ENCODE measurements at regions not wholly inside any gene's neighbourhood (a gene's known extent, or its start where the extent isn't known, plus 50 kb on each side); places are given as distances from the start of the nearest gene placed in this dataset.
"Not testable (repeated sequence)": the region's sequence is repeated elsewhere in the genome, so short reads cannot be mapped to it uniquely, and the experiment has no call there.

DNA sequence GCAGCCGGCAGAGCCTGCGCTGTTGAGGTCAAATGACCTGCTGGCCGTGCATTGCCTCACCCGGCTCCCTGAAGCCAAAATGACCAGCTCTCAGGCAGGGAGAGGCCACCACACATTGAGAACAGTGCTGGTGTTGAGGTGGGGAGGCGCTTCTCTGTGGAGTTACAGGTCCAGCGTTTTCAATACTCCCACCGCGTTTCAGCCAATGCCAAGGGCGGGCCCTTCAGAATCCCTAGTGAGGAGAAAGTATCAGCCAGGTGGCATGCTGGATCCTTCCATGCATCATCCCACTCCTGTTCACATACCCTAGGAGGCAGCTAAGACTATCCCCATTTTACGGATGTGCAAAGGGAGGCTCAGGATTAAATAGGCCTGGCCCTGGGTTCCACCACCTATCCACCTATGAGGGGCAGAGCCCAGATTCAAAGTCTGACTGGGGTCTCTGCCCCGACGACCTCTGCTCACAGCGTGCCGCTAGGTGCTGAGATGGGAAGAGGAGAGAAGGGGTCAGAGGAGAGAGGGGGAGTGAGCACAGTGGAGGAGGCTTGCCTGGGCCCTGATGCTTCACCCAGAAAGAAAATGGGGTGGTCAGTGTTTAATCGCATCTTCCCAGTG lies 137.6 kb upstream of the ID2 start:
- DNase-seq = no peak

DNA sequence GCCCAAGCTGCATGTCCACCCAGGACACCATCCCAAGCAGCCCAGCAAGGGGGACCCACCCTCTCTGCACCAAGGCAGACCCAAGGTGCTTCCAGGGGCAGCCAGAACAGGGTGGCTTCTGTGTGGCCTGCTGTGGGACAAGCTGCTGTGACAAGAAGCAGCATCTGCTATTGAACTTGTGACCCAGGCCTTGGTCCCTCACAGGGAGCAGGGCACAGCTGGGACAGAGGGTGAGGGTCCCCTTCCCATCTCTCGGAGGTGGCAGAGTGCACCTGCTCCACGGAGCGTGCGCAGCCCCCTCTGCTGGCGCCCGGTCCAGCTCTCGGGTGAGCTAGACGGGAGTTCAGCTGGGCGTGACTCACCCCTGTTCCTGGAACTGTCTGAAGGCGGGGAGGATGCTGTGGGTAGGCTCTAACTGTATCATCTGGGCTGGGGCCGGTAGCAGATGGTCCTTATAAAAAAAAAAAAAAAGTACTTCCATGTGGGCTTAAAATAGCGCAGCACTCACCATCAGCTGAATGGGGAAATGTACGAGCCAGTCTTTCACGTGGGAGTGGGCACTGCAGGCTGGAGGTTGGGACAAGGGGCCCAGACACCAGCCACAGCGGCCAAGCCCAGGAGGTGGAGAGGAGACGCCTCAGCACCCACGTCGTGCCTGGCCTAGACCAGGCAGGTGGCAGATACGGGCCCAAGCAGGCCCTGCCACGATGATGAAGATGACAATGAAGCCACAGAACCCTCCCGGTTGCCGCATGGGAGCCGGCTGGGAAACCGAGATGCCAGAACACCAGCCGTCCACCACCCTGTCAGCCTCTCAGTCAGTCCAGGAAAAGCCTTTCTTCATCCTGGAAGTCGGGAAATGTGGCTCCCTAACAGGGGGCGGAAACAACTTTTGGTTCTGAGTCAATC lies 136.8 kb upstream of the ID2 start:
- peak; percentile 95 for DNase-seq

DNA sequence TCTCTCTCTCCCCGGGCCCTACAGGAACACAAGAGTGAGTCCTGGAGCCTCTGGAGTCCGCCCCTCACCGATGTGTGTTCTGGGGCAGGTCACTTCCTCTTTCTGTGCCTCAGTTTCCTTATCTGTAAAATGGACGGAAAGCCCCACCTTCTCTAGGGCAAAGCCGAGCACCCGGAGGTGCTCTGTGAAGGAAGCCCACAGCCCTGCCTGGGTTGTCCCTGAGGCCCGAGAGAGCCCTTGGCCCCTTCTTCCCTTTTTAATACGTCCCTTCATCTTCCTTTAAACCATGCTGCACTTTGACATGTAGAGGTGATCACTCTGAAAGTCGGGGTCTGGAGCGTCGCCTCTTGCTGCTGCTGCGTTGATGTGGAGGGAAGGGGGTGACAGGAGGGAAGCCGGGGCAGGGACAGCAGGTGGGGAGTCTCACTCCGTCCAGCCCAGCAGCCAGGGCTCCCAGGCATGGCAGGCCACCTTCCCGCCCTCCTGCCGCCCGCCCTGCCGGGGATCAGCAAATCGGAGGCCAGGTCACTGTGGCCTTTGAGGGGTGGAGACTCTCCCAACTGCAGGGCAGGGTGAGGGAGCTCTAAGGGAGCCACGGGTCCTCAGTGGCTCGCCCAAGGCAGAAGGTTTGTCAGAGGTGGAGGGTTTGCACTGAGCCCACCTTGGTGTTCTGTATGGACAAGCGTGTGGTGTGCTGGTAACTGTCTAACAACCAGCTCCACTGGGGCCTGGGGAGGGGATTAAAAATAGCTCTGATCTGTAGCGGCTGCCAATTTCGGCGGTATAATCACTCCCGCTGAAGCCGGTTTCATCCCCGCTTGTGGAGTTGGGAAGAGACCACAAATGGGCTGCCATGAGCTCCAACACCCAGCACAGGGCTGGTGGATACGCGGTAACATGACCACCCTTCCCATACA lies 135.9 kb upstream of the ID2 start:
- DNase-seq = no peak

DNA sequence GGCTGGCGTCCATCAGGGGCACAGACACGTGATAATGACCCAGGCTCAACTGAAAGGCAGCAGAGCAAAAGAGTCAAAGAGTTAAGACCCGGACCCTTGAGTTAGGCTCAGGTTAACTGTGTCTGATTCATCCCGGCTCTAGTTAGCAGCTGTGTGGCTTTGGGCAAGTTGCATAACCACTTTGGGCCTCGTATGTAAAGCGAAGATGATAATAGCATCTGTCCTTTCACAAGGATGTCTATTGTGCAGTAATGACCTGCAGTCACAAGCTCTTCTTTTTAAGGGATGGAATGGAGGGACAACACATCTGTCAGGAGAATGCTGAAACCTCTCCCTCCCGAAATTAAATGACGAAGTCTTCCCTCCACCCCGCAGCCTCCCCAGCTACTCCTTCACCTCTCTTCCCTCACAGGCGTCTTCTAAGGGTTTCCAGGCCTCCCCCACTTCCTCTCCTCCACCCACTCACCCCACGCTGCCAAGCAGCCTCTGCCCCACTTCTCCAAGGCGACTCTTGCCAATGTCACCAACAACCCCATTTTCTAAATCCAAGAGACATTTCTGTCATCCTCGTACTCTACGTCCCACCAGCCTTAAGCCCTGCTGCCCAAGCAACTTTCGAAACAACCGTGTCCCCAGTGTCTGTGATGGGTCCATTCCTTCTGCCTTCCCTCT lies 135.1 kb upstream of the ID2 start:
- DNase-seq = no peak

DNA sequence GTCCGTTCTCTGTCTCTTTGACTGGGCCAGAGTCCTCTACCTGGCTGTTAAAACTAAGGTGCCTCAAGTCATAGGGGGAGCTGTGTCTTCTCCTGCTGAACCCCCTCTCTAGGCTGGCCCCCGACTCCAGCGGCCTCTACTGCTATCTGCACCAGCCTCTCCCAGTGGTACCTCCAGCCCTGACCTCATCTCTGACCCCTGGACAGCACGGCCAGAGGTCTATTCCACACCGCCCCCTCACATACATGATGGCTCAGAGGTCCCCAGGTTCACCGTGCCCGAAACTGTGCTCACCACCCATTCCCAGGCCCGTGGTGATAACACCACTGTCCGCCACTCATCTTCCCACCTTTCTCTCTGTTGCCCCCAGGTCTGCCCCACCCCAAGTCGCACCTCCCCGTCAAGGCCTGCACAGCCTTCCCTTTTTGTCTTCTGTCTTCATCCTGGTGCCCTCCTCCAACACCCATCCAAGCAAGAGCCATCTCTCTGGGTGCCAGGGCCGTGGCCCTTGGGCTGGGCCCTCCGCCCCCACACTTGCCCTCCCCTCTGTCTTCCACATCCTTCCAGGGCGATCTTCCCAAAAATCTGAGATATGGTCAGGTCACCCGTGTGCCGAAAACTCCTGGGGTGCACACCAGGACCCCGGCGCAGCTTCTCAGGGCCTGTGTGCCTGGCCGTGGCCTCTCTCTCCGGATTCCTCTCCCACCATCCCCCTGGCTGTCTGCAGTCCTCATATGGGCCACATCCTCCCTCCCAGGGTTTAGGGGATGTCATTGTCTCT lies 134.4 kb upstream of the ID2 start:
- DNase-seq = no peak

DNA sequence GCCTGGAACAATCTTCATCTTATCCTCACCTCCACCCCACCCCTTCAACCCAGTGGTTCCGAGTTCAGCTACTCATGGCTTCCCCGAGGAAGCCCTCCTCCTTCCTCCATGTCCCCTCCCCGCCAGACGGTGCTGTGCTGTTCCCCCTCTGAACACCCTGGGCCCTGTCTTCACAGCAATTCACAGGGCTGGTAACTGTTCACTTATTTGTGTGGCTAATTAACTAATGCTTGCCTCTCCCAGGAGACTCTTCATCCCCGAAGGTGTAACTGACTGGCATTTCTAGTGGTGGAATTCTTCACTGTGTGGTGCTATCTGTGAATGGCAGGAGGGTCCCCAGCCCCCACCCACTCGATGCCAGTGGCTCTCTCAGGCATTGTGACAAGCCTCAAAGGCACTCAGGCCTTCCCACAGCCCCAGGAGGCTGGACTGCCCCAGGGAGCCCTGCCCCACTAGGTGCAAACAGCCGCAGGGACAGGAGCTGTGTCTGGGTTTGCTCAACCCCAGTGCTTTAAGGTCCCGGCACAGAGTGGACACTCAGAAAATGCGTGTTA lies 133.7 kb upstream of the ID2 start:
- no peak for DNase-seq

DNA sequence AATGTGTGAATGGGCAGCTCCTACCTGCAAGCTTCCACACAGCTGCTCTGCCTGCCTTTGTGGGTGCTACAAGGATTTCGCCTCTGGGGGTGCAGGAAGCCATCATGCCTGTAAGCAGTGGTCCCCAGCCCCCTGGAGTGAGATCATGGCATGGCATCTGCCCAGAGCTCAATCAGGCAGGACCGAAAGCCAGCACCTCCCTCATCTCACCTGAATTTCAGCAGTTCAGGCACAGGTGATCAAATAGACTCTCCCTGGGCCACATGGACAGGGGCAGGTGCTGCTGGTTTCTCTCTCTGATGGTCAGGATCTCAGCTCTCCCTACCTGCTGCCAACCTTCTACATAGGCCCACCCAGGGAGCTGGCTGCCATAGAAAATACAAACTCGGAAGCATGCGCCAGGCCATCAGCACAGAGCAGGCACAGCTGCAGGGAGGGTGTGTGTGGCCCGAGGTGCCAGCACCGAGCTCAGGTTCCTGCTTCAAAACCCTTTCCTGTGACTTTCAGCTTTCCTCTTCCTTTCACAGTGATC lies 133.2 kb upstream of the ID2 start:
- DNase-seq = no peak

DNA sequence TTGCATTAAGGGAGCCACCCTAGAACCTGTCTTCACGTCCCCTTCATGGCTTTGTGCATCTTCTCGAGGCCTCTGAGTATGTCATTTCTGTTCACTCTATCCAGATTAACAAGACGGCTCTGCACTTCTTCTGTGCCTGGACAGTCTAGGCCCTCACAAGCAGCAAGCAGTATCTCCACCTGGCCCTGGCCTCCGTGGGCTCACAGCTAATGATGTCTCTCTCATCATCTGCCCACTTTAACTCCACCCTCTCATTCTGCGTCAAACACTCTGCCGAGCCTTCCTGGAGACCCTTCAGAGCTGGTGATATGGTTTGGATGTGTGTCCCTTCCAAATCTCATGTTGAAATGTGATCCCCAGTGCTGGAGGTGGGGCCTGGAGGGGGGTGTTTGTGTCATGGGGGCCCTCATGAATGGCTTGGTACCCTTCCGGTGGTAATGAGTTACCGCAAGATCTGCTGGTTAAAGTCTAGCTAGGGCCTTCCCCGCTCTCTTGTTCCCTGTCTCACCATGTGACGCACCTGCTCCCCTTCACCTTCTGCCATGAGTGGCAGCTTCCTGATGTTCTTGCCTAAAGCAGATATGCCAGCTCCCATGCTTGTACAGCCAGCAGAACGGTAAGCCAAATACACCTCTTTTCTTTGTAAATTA lies 132.5 kb upstream of the ID2 start:
- DNase-seq = no peak

DNA sequence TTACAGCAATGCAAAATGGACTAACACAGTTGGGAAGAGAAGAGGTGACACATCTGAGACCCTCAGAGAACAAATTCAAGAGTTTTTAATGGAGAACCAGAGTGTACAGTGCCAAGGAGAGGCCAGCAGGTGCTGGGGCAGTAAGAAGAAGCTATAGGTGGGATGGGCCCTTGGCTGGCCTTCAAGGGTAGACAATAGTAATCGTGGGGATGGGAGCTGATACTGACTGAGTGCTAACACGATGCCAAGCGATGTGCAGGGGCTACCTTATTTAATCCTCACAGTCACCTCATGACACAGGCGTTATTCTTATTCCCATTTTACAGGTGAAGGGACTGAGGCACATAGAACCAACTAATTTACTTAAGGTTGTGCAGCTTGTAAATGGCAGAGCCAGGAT lies 131.9 kb upstream of the ID2 start:
- DNase-seq = no peak

DNA sequence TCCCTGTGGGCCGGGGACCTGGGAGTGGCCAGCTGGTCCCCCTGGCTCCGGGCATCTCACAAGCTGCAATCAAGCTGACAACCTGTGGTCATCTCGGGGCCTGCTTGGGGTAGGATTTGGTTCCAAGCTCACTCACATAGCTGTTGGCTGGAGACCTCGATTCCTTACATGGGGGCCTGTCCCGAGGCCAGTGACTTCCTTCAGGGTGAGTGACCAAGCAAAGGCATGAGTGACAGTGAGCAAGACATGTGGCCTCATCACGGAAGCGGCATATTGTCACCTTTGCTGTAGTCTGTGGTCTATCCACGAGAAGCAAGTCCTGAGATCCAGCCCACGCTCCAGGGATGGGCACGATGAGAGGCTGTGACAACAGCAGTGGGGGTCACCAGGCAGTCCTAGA lies 131.4 kb upstream of the ID2 start:
- DNase-seq = no peak

DNA sequence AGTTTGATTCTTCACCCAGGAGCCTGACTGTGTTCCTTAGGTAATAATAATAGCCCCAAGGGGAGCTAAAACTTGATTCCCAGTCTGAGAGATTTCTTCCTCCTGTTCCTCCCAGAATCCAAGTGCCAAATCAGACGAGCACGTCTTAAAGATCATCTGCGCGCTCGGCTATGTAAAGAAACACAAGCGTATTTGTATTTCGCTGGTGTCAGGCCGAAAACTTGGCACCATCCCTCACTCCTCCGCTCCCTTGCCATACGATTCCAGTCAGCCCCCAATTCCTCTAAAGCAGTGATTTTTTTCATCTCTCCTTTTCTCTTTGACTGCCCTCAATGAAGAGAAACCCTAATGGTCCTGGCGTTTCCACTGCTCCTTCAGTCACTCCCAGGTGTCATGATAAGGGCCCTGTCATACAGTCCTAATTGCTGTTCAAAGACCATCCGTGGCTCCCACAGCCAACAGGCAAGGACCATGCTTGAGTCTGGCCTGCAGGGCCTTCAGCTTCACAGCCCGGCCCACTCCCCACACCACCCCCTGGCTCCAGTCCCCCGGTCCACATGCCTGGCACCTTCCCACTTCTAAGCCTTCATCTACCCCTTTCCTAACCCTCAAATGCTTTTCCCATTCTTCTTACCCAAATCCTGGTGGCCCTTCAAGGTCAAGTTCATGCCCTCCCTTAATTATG lies 130.8 kb upstream of the ID2 start:
- DNase-seq = no peak

DNA sequence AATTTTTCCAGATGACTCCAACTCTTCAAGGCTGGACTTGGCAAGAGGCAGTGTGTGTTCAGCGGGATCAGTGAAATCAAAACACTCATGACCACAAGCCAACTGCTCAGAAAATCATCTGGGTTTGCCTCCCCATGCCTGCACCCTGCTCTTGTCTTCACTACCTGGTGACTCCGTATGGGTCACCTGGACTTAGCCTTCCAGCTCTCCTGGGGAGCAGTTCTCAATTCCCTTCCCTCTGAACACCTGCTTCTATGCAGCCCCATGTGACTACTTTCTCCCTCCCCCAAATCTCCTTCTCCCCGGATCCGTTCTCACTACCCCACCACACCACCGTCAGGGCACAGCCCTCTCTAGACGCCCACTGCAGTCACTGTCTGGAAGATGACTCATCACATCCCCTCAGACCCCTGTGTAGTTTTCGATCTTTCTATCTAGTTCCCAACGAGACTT lies 130.2 kb upstream of the ID2 start:
- DNase-seq = no peak

DNA sequence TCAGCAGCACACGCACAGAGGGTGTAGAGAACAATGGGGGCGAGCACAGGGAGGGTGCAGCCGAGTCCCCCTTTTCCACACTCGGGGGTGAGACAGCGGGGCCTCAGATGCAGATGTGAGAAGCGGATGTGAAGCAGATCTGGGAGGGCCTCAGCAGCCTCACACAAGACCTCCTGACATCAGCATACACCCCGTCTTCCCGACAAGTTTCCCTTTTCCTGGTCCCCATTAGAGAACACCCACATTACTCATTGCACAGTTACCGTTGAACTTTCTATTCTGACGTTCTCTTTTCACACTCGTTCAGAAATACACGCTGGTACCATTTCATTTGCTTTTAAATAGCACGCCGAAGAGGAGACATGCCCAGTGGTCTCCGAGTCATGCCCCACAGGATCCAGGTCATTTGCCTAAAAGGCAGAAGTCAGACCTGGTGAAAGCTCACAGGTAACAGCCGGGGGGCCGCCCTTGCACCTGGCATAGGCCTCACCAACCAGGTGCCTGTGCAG lies 129.5 kb upstream of the ID2 start:
- no peak for DNase-seq

DNA sequence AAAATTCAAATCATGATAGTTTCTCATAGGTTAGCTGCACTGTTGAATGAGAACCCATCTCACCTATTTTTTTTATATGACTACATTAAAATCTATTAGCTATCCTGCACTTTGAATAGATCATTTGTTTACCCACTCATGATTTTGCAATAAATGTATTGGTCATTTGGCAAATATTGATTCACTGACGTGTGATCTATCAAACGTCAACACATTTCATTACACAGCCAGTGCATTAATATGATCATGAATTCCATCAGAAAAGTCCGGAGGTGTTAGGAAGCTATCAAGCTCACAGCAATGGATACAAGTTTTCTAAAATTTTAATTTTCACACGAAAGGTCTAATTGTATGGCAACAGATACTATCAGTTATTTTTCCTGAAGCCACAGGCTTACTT lies 128.2 kb upstream of the ID2 start:
- no peak for DNase-seq

DNA sequence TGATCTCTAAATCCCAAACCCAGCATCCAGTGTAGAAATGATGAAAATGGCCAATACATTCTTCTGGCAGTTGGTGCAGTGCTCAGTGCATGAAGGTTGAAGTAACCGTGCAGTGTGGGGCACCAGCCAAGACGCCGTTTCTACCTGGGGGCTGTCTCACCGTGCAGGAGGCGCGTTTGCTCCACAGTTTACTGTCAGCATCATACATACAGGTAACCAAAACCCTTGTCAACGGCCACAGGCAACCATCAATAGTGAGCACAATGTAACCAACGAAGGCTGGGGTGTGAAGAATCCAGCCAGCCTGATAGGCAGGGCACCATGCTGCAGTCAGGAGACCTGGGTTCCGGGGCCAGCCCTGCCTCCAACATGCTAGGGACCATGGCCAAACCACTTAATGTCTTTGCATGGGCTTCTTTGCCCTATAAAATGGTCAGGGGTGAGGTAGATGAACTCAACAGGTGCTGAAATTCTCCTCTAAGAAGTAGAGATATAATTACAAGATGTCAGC lies 127.5 kb upstream of the ID2 start:
- DNase-seq = no peak

DNA sequence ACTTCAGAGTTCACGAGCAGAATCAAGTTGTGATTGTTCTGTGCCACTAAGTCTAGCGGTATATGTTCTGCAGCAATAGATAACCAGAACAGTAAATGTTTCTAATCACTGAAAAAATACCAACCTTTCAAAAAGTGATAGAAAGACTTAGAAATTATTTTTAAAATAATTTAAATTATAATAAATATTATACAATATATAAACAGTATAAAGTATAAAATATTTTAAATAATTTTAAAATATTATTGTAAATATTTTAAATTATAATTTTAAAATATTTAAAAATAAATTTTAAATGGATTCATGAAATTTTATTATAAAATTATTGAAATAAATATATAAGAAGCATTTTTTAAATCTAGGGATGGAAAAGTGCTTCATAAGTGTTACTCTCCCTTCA lies 126.3 kb upstream of the ID2 start:
- DNase-seq = no peak

DNA sequence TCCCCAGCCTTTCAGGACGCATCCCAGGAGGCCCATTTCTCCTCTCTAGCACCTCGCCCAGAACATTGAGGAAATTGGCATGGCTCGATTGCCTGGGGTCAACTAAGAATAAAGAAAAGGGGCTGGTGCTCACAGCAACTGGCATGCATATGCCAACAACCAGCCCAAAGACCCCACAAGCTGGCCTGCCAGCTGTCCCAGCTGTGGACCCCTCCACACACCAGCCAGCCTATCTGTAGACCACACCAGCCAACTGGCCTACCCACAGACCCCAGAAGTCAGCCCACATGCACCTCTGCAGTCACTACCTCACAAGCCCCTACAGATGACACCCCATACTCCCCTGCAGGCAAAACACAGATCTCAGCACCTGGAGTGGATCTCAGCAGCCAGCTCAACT lies 123.8 kb upstream of the ID2 start:
- no peak for DNase-seq

DNA sequence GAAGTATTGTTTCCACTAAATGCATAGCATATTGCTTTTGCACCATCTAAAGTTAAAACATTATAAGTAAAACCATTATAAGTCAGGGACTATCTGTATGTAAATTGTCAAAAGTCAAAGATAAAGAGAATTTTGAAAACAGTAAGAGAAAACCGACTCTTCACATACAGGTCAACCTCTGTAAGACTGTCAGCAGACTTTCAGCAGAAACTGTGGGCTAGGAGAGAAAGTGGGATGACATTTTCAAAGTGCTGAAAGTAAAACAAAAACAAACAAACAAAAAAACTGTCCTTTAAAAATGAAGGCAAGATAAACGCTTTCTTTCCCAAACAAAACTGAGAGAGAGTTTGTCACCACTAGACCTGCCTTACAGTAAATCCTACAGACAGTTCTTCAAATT lies 122.9 kb upstream of the ID2 start:
- no peak for DNase-seq

DNA sequence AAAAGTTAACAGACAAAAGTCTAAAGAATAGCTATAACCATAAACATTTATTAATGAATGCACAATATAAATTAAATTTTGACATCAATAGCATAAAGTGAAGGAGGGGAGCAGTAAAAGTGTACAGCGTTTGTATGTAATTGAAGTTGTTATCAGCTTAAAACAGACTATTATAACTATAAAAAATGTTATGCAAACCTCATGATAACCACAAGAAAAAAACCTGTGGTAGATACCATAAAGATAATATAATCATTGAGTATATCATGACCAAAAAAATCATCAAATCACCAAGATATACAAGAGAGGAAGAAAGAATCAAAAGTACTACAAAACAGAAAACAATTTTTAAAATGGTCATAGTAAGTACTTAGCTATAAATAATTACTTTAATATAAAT lies 122.1 kb upstream of the ID2 start:
- DNase-seq = no peak

DNA sequence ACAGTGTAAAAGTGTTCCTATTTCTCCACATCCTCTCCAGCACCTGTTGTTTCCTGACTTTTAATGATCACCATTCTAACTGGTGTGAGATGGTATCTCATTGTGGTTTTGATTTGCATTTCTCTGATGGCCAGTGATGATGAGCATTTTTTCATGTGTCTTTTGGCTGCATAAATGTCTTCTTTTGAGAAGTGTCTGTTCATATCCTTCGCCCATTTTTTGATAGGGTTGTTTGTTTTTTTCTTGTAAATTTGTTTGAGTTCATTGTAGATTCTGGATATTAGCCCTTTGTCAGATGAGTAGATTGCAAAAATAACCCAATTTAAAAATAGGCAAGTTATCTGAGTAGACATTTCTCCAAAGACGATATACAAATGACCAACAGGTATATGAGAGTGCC lies 120.2 kb upstream of the ID2 start:
- not testable (repeated sequence) for DNase-seq
